Heart left ventricle (tissue), 16 donors: ENCODE measurements at regions not wholly inside any gene's neighbourhood (a gene's known extent, or its start where the extent isn't known, plus 50 kb on each side); places are given as distances from the start of the nearest gene placed in this dataset.
A peak's percentile ranks its signal among the peaks of the same experiment; 100 is the strongest.
"Not testable (repeated sequence)": the region's sequence is repeated elsewhere in the genome, so short reads cannot be mapped to it uniquely, and the experiment has no call there.

ENCODE experiments used
- ATAC-seq, 4 donors: fragments of 200-7000 bp; cut with Tn5 transposase; one replicate each; pipeline ENCODE4 v1.9.1; 2020 to 2022; ENCODE audit warnings: moderate library complexity in 4 of 4, mild to moderate bottlenecking in 3 of 4, moderate number of reproducible peaks in 1 of 4
- DNase-seq, 5 donors: peaks; one replicate each; pipeline ENCODE4 v3.0.0-alpha.2; 2020
- H3K27ac ChIP-seq, 12 donors: fragments of 200-600 bp; sonication (generic) in 4 of 12; one replicate each; pipeline versions ENCODE4 v1.5.0 to v1.8.0; 2016 to 2022; ENCODE audit warnings: mild to moderate bottlenecking in 2 of 12
- H3K27me3 ChIP-seq, 9 donors: fragments of 200-600 bp; sonication (generic) in 2 of 9; one replicate each; pipeline versions ENCODE4 v1.5.1 to v1.8.0; 2016 to 2022; ENCODE audit warnings: mild to moderate bottlenecking in 3 of 9
- H3K36me3 ChIP-seq, 9 donors: fragments of 200-600 bp; sonication (generic) in 2 of 9; one replicate each; pipeline versions ENCODE4 v1.5.0 to v1.8.0; 2018 to 2022; ENCODE audit warnings: mild to moderate bottlenecking in 2 of 9
- H3K4me1 ChIP-seq, 12 donors: fragments of 200-600 bp; sonication (generic) in 4 of 12; one replicate each; pipeline versions ENCODE4 v1.5.0 to v1.8.0; 2016 to 2022; ENCODE audit warnings: mild to moderate bottlenecking in 3 of 12
- H3K4me3 ChIP-seq, 12 donors: fragments of 200-600 bp; sonication (generic) in 4 of 12; one replicate each; pipeline versions ENCODE4 v1.5.0 to v1.8.0; 2017 to 2022; ENCODE audit warnings: mild to moderate bottlenecking in 9 of 12, moderate library complexity in 4 of 12
- H3K9me3 ChIP-seq, 12 donors: fragments of 200-600 bp; sonication (generic) in 4 of 12; one replicate each; pipeline versions ENCODE4 v1.5.0 to v1.8.0; 2016 to 2022; ENCODE audit warnings: mild to moderate bottlenecking in 1 of 12
- POLR2A ChIP-seq, 2 donors: fragments of 450-650 bp; IDR thresholded peaks; one replicate each; pipeline ENCODE4 v1.6.1; 2017; ENCODE audit warnings: antibody characterized with exemption in 2 of 2, mild to moderate bottlenecking in 2 of 2, moderate library complexity in 2 of 2
- WGBS, 4 donors: extraction: QIAGEN DNeasy Blood & Tissue Kit in 2 of 4; methylation state at CpG; one replicate each; pipeline versions ENCODE4 v1.1.5 to v1.1.7; 2013 to 2018; 5-methylcytosine and 5-hydroxymethylcytosine counted together
- intact Hi-C, 10 donors: fragments of 100-400 bp; cut with DNase I; formaldehyde crosslinking; loops; one replicate each; pipeline versions ENCODE4 v1.11.1 to v1.14.2; 2022
- TF ChIP-seq, protein P1 (sequence below), 12 donors: fragments of 200-600 bp; sonication (generic) in 4 of 12; IDR thresholded peaks; one replicate each; pipeline versions ENCODE4 v1.5.0 to v1.8.0; 2018 to 2022; ENCODE audit warnings: antibody characterized with exemption in 12 of 12, mild to moderate bottlenecking in 5 of 12
- donor health status: ischemic (EF 13 %, LVEDD 7.1; RV severe dilation, severe dysfunction).
- donor health status: healthy with polysubstance abuse.
- donor health status: DM: no; HTN: yes; CAD: no.
- donor health status: DM: no; HTN: no; CAD: no.
- donor health status: ischemic (EF 25% LVEDD 6.9; RV normal size, moderate dysfunction).
- donor health status: ischemic (EF 25% LVEDD 5.7; RV mildly dilated, moderate dysfunction).
- donor health status: healthy.
- donor health status: DM: yes; HTN: yes; CAD: no.
- donor health status: ischemic (EF 35%, LVEDD 5.7; RV mildly dilated, moderate dysfunction).
- donor health status: nonischemic (EF 11% LVEDD 7.7; RV severe dilation, severe dysfunction).
- donor health status: DM: yes; HTN: yes; CAD: no.
- donor health status: PGD.
- donor health status: ischemic (EF 29% LVEDD 5.4; RV normal size, mild dysfunction).
- donor health status: nonischemic (EF 23%, LVEDD 6.1; RV moderate dilation, normal function).

DNA sequence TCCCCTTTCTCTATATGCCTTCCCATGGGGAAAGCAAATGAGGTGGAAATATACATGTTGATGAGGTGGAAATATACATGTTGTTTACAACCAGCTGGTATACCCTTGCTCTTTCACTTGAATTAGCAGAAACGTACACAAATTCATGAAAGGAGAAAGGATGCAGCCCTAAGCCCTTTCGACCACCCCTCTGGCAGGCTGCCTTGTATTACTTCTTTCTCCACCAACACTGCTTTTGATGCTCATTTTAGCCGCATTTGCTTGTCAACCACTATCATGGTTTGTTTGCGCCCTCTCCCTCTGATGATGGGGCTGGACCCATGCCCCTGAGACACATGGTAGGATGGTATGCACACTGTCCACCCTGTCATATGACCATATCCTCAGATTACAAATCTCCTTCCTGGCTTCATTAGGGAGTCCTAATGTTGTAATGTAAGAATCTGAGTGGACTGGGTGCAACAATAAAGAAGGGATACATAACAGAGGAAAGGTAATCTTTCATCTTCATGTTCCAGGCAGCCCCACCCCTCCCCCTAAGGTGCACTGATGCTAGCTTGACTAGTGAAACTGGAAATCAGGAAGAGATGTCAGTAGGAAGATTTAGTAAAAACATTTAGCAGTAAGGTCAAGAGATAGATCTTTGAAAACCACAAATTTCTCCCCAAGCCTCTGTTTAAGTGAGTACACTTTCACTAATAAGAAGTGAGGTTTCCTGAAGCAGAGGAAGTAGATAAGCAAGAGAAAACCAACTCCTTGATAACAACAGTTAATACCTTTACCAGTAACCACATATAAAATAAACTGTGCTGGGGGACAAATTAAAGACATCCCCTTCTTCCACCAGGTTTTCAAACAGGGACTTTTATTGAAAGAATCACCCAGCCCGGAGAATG, 536.8 kb upstream of the NRP1 start:
- ATAC-seq = no peak
- WGBS, 4 donors = 92 to 97% (median 93%) methylated on average over 5 of the region's 5 CpGs
- no peak overlapping the region for H3K27ac ChIP-seq
- H3K9me3 ChIP-seq = no peaks in the 10 kb centered on the region
- H3K36me3 ChIP-seq = no peaks in the 10 kb centered on the region
- H3K4me3 ChIP-seq = no peak overlapping the region
- no peaks in the 10 kb centered on the region for H3K27me3 ChIP-seq
- intact Hi-C loops = no loop called here
- peaks cover 0 to 9% (median 0%) of the 10 kb centered on the region in 12 donors for H3K4me1 ChIP-seq
- no peak for DNase-seq
- TF ChIP-seq, protein P1, sequence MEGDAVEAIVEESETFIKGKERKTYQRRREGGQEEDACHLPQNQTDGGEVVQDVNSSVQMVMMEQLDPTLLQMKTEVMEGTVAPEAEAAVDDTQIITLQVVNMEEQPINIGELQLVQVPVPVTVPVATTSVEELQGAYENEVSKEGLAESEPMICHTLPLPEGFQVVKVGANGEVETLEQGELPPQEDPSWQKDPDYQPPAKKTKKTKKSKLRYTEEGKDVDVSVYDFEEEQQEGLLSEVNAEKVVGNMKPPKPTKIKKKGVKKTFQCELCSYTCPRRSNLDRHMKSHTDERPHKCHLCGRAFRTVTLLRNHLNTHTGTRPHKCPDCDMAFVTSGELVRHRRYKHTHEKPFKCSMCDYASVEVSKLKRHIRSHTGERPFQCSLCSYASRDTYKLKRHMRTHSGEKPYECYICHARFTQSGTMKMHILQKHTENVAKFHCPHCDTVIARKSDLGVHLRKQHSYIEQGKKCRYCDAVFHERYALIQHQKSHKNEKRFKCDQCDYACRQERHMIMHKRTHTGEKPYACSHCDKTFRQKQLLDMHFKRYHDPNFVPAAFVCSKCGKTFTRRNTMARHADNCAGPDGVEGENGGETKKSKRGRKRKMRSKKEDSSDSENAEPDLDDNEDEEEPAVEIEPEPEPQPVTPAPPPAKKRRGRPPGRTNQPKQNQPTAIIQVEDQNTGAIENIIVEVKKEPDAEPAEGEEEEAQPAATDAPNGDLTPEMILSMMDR (IDR thresholded peaks at IDR 0.05) = no peak

DNA sequence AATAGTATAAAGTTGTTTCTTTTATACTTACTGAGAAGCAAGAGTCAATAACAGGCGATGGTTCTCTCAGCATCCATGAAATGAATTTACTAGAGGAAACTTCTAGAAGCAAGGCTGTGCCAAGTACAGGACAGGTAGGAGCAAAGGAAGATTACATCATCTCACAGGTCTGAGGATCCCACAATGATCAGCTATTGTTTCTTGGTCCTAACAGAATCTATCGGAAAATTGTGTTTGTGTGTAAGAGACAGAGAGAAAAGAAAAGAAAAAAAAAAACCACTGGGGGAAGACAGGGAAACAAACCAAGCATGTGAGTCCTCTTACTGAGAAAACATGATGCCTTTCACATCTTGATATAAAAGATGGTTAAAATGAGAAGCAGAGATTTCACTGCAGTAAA, 535.0 kb upstream of the NRP1 start:
- DNase-seq (no peak), ATAC-seq (no peak)
- H3K9me3 ChIP-seq = no peaks in the 10 kb centered on the region
- 81 to 90% (median 82%) methylated on average over 2 of the region's 2 CpGs for WGBS, 4 donors
- no peaks in the 10 kb centered on the region for H3K36me3 ChIP-seq
- intact Hi-C loops = no loop called here
- no peak overlapping the region for H3K27ac ChIP-seq
- TF ChIP-seq POLR2A (IDR thresholded peaks at IDR 0.05) = no peak
- TF ChIP-seq, protein P1 (IDR thresholded peaks at IDR 0.05) = no peak
- H3K4me3 ChIP-seq = no peak overlapping the region
- H3K4me1 ChIP-seq = peaks cover 0 to 9% (median 0%) of the 10 kb centered on the region in 12 donors
- no peaks in the 10 kb centered on the region for H3K27me3 ChIP-seq

DNA sequence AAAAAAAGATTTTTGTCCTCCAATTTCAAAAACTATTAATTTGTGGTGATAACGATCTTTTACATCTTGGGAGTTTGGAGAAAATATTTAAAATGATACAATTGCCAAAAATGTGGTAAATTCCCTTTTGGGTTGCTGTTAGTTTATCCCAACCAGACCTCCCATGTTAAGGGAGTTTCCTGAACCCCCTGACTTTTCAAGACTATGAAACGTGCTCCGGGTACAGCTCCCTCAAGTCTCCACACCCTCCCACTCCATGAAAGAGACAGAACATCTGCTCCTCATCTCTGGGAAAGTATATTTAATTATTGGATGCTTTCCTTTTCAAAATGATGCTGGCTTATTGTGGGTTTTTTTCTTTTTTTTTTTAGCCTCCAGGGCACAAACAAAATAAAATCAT, 534.6 kb upstream of the NRP1 start:
- no peak for TF ChIP-seq POLR2A (IDR thresholded peaks at IDR 0.05)
- TF ChIP-seq, protein P1 (IDR thresholded peaks at IDR 0.05) = no peak

DNA sequence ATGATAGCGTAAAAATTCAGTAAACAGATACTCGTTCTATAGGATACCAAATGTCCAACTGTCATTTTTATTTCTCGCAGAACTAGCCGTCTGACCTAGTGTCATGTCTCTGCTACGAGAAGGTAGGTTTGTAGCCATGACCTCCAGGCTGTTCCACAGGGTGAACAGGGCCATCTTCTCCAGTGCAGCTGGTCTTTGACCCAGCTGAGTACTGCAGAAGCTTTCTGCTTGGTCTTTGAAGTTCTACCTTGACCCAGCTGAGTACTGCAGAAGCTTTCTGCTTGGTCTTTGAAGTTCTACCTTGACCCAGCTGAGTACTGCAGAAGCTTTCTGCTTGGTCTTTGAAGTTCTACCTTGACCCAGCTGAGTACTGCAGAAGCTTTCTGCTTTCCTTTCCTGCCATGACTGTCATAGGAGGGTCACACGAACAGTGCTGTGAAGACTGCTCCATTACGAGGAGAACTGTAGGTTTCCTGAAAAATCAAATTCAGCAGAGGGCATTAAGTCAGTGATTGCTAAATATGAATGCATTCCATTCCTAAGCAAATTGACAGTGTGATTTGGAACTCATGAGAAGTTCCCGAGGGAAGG, 532.8 kb upstream of the NRP1 start:
- 88 to 93% (median 89%) methylated on average over 8 of the region's 8 CpGs for WGBS, 4 donors

More for the DNA sequence above, 534.6 kb upstream of the NRP1 start:
- intact Hi-C loops = no loop called here
- Histone ChIP-seq H3K27me3 (no peaks in the 10 kb centered on the region), H3K27ac (no peak overlapping the region), H3K9me3 (no peaks in the 10 kb centered on the region), H3K36me3 (no peaks in the 10 kb centered on the region), H3K4me1 (peaks cover 0 to 9% (median 0%) of the 10 kb centered on the region in 12 donors), H3K4me3 (no peak overlapping the region)
- 63 to 77% (median 73%) methylated on average over 3 of the region's 3 CpGs for WGBS, 4 donors
- ATAC-seq (peak in 3 of 4 donors; percentile 64 to 76 (median 71)), DNase-seq (no peak)

More for the DNA sequence above, 532.8 kb upstream of the NRP1 start:
- H3K27me3 ChIP-seq, H3K27ac ChIP-seq, H3K4me1 ChIP-seq, DNase-seq, intact Hi-C loops, H3K9me3 ChIP-seq, H3K36me3 ChIP-seq, ATAC-seq, H3K4me3 ChIP-seq: not testable (repeated sequence)
